ENCODE measurements at regions not wholly inside any gene's neighbourhood (a gene's known extent, or its start where the extent isn't known, plus 50 kb on each side); places are given as distances from the start of the nearest gene placed in this dataset.
"Not testable (repeated sequence)": the region's sequence is repeated elsewhere in the genome, so short reads cannot be mapped to it uniquely, and the experiment has no call there.

GRCh38 chr2:150812066-150812465 lies 324.6 kb upstream of the RND3 start:
- no peak for DNase-seq

GRCh38 chr2:150811259-150811855 lies 323.9 kb upstream of the RND3 start:
- no peak for DNase-seq

GRCh38 chr2:150809103-150809502 lies 321.6 kb upstream of the RND3 start:
- no peak for DNase-seq

- DNase-seq, result no peak
Observed at GRCh38 chr2:150806336-150806735, 318.9 kb upstream of the RND3 start.

- DNase-seq, result no peak
Observed at GRCh38 chr2:150803689-150804398, 316.4 kb upstream of the RND3 start.

- no peak for DNase-seq
Observed at GRCh38 chr2:150802635-150803034, 315.2 kb upstream of the RND3 start.

- not testable (repeated sequence) for DNase-seq
Observed at GRCh38 chr2:150796236-150796635, 308.8 kb upstream of the RND3 start.

GRCh38 chr2:150792780-150793300 lies 305.4 kb upstream of the RND3 start:
- DNase-seq, result no peak

GRCh38 chr2:150791567-150791966 lies 304.1 kb upstream of the RND3 start:
- no peak for DNase-seq

GRCh38 chr2:150789376-150789905 lies 302.0 kb upstream of the RND3 start:
- DNase-seq, result no peak

- DNase-seq, result no peak
Observed at GRCh38 chr2:150788426-150789140, 301.1 kb upstream of the RND3 start.

- no peak for DNase-seq
Observed at GRCh38 chr2:150787353-150788093, 300.1 kb upstream of the RND3 start.

GRCh38 chr2:150784389-150784788 lies 296.9 kb upstream of the RND3 start:
- DNase-seq, result no peak

GRCh38 chr2:150783896-150784295 lies 296.4 kb upstream of the RND3 start:
- DNase-seq, result no peak

- DNase-seq, result no peak
Observed at GRCh38 chr2:150783015-150783414, 295.5 kb upstream of the RND3 start.

GRCh38 chr2:150782613-150783012 lies 295.1 kb upstream of the RND3 start:
- no peak for DNase-seq

GRCh38 chr2:150781142-150781541 lies 293.7 kb upstream of the RND3 start:
- DNase-seq, result no peak

- no peak for DNase-seq
Observed at GRCh38 chr2:150778828-150779227, 291.4 kb upstream of the RND3 start.

GRCh38 chr2:150769421-150769820 lies 282.0 kb upstream of the RND3 start:
- no peak for DNase-seq

GRCh38 chr2:150767991-150768746 lies 280.7 kb upstream of the RND3 start:
- no peak for DNase-seq

- no peak for DNase-seq
Observed at GRCh38 chr2:150762571-150762970, 275.1 kb upstream of the RND3 start.

GRCh38 chr2:150759531-150759930 lies 272.1 kb upstream of the RND3 start:
- DNase-seq, result no peak

Data from 8988T (cell line).